HUES48 (cell line): ENCODE measurements at regions not wholly inside any gene's neighbourhood (a gene's known extent, or its start where the extent isn't known, plus 50 kb on each side); places are given as distances from the start of the nearest gene placed in this dataset.

Experiments used
- H3K27ac ChIP-seq: one replicate; pipeline ENCODE4 v1.7.0; 2013; ENCODE audit warnings: low read depth, low read length, inconsistent platforms
- H3K27me3 ChIP-seq: 2 replicates; pipeline ENCODE4 v1.6.1; 2013; ENCODE audit warnings: mild to moderate bottlenecking, low read length; ENCODE audit not compliant: control insufficient read depth, insufficient read depth
- H3K36me3 ChIP-seq: 2 replicates; pipeline ENCODE4 v1.6.1; 2013; ENCODE audit warnings: low read length; ENCODE audit not compliant: control insufficient read depth, insufficient read depth
- H3K4me1 ChIP-seq: 2 replicates; pipeline ENCODE4 v1.6.1; 2013; ENCODE audit warnings: mild to moderate bottlenecking, low read length; ENCODE audit not compliant: control insufficient read depth, insufficient read depth
- H3K4me3 ChIP-seq: 2 replicates; pipeline ENCODE4 v1.5.1; 2013; ENCODE audit warnings: mild to moderate bottlenecking, low read depth, low read length
- H3K9ac ChIP-seq: 2 replicates; pipeline ENCODE4 v1.6.1; 2013; ENCODE audit warnings: mild to moderate bottlenecking, low read depth, low read length, moderate library complexity
- H3K9me3 ChIP-seq: 2 replicates; pipeline ENCODE4 v1.6.1; 2013; ENCODE audit warnings: low read length; ENCODE audit not compliant: control insufficient read depth, insufficient read depth

DNA sequence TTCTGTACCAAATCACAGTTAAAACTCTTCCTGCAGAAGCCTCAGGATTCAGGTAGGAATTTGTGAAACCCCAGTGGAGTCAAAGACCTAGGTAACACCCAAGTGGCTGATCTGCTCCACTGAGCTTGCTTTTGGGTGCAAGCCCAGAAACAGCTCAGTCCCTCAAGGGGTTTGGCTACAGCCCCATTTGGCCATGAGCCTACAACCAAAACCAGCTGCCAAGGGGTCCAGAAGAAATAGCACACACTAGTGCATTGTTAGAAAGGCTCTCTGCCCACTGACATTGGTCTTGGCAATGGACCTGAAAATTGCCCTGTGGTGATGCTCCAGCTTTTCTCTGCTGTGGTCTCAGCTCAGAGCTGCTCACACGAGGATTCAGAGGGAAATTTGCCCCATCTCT, 577.4 kb upstream of the INTU start:
- no peak overlapping the region for H3K27ac ChIP-seq
- H3K4me3 ChIP-seq = no peak overlapping the region
- H3K9ac ChIP-seq = no peak overlapping the region
- H3K36me3 ChIP-seq = no peaks in the 10 kb centered on the region
- no peaks in the 10 kb centered on the region for H3K27me3 ChIP-seq
- H3K9me3 ChIP-seq = no peaks in the 10 kb centered on the region; the same call in 1 of the 2 replicates
- H3K4me1 ChIP-seq = no peaks in the 10 kb centered on the region

DNA sequence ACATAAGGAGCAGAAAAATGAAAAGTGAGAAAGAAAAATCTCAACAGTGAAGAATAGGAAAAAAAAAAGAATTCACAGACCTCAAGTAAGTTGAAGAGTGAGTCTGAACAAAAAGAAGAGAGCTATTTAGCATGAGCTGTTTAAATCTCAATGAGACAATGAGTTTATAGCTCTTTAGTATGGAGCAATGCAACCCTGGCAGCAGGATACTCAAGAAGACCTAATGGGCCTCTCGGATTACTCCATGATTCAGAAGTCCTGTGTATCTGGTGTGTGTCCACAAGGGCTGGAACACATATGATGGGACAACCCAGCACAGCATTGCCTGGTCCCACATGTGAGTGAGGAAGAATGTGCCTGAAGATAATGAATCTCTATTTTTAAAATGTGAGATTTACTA, 563.1 kb upstream of the INTU start:
- H3K27ac ChIP-seq = no peak overlapping the region
- no peaks in the 10 kb centered on the region; the same call in 1 of the 2 replicates for H3K9me3 ChIP-seq
- no peak overlapping the region; the same call in 1 of the 2 replicates for H3K4me3 ChIP-seq
- H3K27me3 ChIP-seq = no peaks in the 10 kb centered on the region
- H3K4me1 ChIP-seq = peaks cover 10% of the 10 kb centered on the region
- H3K36me3 ChIP-seq = no peaks in the 10 kb centered on the region
- H3K9ac ChIP-seq = no peak overlapping the region

GRCh38 chr4:127071443-127071842, 561.3 kb upstream of the INTU start:
- Histone ChIP-seq H3K4me3 (no peak overlapping the region), H3K27ac (no peak overlapping the region)

DNA sequence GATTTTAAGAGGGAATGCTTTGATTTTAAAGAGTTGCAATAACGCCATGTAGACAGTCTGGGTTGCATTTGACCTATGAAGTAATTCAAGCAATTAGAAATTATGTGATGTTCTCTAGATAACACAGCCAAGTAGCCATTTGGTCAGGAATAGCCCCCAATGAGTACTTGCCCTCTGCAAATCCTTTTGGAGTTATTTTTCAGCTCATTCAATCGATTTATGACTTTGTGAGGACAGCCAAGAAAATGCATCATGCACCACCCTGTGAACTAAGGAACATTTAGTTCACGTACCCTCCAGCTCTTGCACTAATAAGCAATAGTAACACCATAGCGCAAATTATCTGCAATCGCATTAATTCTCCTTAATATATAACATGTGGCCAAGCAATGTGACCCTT, 552.6 kb upstream of the INTU start:
- Histone ChIP-seq H3K9me3 (no peaks in the 10 kb centered on the region), H3K27ac (no peak overlapping the region), H3K27me3 (no peaks in the 10 kb centered on the region)

More at GRCh38 chr4:127071443-127071842, 561.3 kb upstream of the INTU start:
- Histone ChIP-seq H3K9ac (no peak overlapping the region), H3K4me1 (peaks cover 10% of the 10 kb centered on the region), H3K9me3 (no peaks in the 10 kb centered on the region; the same call in 1 of the 2 replicates), H3K27me3 (no peaks in the 10 kb centered on the region), H3K36me3 (no peaks in the 10 kb centered on the region)

DNA sequence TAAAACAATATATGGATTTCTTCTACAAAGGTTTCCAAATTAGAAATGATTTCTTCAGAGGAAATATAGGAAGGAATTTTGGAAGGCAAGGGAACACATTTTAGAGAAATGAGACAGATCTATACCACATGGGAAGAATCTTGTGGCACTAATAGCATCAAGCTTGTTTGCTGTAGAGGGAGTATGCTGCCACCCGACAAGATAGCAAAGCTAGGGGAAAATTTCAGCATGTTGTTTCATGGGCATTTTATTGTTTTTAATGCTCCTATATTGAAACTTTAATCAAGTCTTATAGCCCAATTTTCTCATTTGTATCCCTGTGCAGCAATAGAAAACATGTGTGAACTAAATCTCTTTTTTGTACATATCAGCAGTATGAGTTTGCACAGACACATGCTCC, 551.7 kb upstream of the INTU start:
- no peaks in the 10 kb centered on the region for H3K27me3 ChIP-seq

More for the DNA sequence above, 552.6 kb upstream of the INTU start:
- Histone ChIP-seq H3K36me3 (no peaks in the 10 kb centered on the region), H3K4me1 (no peaks in the 10 kb centered on the region), H3K9ac (no peak overlapping the region), H3K4me3 (no peak overlapping the region)

GRCh38 chr4:127082986-127083385, 549.8 kb upstream of the INTU start:
- Histone ChIP-seq H3K36me3 (no peaks in the 10 kb centered on the region), H3K9ac (no peak overlapping the region), H3K4me1 (no peaks in the 10 kb centered on the region), H3K9me3 (peaks cover 15% of the 10 kb centered on the region), H3K27ac (no peak overlapping the region), H3K4me3 (no peak overlapping the region), H3K27me3 (no peaks in the 10 kb centered on the region)

More for the DNA sequence above, 551.7 kb upstream of the INTU start:
- H3K27ac ChIP-seq = no peak overlapping the region
- no peaks in the 10 kb centered on the region for H3K9me3 ChIP-seq
- H3K4me1 ChIP-seq = no peaks in the 10 kb centered on the region
- H3K4me3 ChIP-seq = no peak overlapping the region
- no peak overlapping the region for H3K9ac ChIP-seq
- no peaks in the 10 kb centered on the region for H3K36me3 ChIP-seq

- no peaks in the 10 kb centered on the region for H3K36me3 ChIP-seq
- H3K9me3 ChIP-seq = peaks cover 21% of the 10 kb centered on the region
- no peaks in the 10 kb centered on the region for H3K27me3 ChIP-seq
- H3K4me1 ChIP-seq = no peaks in the 10 kb centered on the region
- no peak overlapping the region for H3K9ac ChIP-seq
- H3K27ac ChIP-seq = no peak overlapping the region
- no peak overlapping the region for H3K4me3 ChIP-seq
These were observed 548.1 kb upstream of the INTU start for GRCh38 chr4:127084666-127085065.

DNA sequence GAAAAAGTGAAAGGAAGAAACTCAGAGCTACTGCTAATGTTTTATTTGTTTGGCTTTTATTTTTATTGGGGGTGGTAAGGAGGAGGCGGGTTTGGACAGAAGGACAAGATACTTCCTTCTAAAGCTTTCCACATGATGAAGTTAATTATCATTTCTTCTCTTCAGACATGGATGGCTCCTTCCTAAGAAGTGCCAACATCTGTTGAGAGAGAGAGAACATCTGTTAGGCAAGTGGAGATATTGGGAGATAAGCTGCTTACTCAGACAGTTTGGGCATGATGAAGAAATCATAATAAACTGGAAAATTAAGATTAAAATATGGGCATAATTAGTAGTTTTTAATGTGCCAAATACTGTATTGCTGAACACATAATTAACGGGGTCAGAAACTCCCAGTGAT, 535.7 kb upstream of the INTU start:
- no peaks in the 10 kb centered on the region for H3K4me1 ChIP-seq
- H3K27ac ChIP-seq = no peak overlapping the region
- no peaks in the 10 kb centered on the region for H3K27me3 ChIP-seq
- no peaks in the 10 kb centered on the region for H3K36me3 ChIP-seq
- H3K4me3 ChIP-seq = no peak overlapping the region
- no peak overlapping the region for H3K9ac ChIP-seq
- H3K9me3 ChIP-seq = no peaks in the 10 kb centered on the region

DNA sequence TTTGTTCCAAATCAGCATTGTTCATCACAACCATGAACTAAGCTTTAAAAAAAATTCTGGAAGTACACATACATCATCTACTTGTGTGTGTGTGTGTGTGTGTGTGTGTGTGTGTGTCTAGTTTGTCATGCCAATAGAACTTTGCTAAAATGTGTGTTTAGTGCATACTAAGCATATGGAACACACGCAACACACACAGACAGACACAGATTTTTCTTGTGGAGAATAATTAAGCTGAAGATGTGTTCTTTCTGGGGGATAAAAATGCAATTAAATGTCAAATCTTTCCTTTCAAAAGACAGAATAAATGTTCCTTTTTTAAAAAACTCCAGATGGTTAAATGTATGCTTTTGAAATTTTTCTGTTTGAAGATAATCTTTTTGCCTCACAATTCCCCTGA, 530.4 kb upstream of the INTU start:
- Histone ChIP-seq H3K4me3 (no peak overlapping the region), H3K9ac (no peak overlapping the region), H3K36me3 (no peaks in the 10 kb centered on the region), H3K27me3 (no peaks in the 10 kb centered on the region), H3K9me3 (peaks cover 6% of the 10 kb centered on the region; the same call in 1 of the 2 replicates), H3K27ac (no peak overlapping the region), H3K4me1 (no peaks in the 10 kb centered on the region)

DNA sequence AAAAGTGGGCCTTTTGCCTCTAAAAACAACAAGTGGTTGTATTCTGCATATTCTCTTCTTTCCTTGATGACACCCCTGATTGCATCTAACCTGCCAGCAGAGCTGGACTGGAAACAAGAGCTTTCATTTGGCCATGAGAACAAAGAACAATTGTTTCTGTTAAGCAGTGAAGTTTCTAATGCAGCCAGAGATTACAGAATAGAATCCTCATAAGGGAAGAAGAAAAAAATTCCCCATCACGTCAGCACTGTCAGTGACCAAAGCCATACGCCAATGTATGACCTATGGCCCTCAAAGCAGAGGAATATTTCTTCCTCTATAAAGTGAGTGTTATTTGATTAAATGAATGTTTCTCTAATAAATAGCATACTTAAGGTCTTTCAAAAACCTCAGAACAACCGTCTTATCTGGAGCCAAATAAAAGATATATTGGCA, 529.1 kb upstream of the INTU start:
- Histone ChIP-seq H3K27me3 (no peaks in the 10 kb centered on the region), H3K9me3 (peaks cover 7% of the 10 kb centered on the region), H3K4me3 (no peak overlapping the region), H3K27ac (no peak overlapping the region), H3K36me3 (no peaks in the 10 kb centered on the region), H3K9ac (no peak overlapping the region), H3K4me1 (no peaks in the 10 kb centered on the region)

- Histone ChIP-seq H3K36me3 (no peaks in the 10 kb centered on the region), H3K27ac (no peak overlapping the region), H3K9ac (no peak overlapping the region)
These were observed 518.9 kb upstream of the INTU start for GRCh38 chr4:127113844-127114362.

More at GRCh38 chr4:127113844-127114362, 518.9 kb upstream of the INTU start:
- Histone ChIP-seq H3K4me3 (no peak overlapping the region), H3K4me1 (peaks cover 8% of the 10 kb centered on the region), H3K9me3 (peaks cover 13% of the 10 kb centered on the region), H3K27me3 (no peaks in the 10 kb centered on the region)
